ENCODE measurements at regions not wholly inside any gene's neighbourhood (a gene's known extent, or its start where the extent isn't known, plus 50 kb on each side); places are given as distances from the start of the nearest gene placed in this dataset.

GRCh38 chr4:128635141-128635954, 174.2 kb upstream of the JADE1 start (continued):
- TF ChIP-seq SMAD4 (CRISPR knock-in tag; conservative IDR thresholded peaks at IDR 0.05), result peak; percentile 53; the same call in 1 of the 2 replicates
- TF ChIP-seq MBD1 (CRISPR knock-in tag; IDR thresholded peaks at IDR 0.05), result no peak
- TF ChIP-seq POLR2AphosphoS2 (IDR thresholded peaks at IDR 0.05; ENCODE audit: low read length), result no peak
- no peak for TF ChIP-seq ESRRB (CRISPR knock-in tag; IDR thresholded peaks at IDR 0.05; ENCODE audit: borderline replicate concordance)
- TF ChIP-seq ZNF668 (CRISPR knock-in tag; IDR thresholded peaks at IDR 0.05), result no peak
- no peak for TF ChIP-seq SFPQ (IDR thresholded peaks at IDR 0.05; ENCODE audit: low read depth, low read length)
- no peak for TF ChIP-seq BRF1 (IDR thresholded peaks at IDR 0.05; ENCODE audit: borderline replicate concordance, extremely low read depth, insufficient read length)
- TF ChIP-seq TGIF2 (CRISPR knock-in tag; IDR thresholded peaks at IDR 0.05), result no peak
- TF ChIP-seq ZNF780A (CRISPR knock-in tag; IDR thresholded peaks at IDR 0.05), result no peak
- no peak for TF ChIP-seq E2F8 (IDR thresholded peaks at IDR 0.05; ENCODE audit: low read depth, partially characterized antibody)
- no peak for TF ChIP-seq AFF1 (IDR thresholded peaks at IDR 0.05; ENCODE audit: low read depth in 1 of 2, partially characterized antibody in 2 of 2)
- TF ChIP-seq TBL1XR1 (IDR thresholded peaks at IDR 0.05; ENCODE audit: low read length in 2 of 2), result peak in 1 of 2 experiments; percentile 63; a peak in 1 of 4 replicates
- peak; percentile 50; the same call in 1 of the 2 replicates for TF ChIP-seq MAX (CRISPR knock-in tag; IDR thresholded peaks at IDR 0.05)
- TF ChIP-seq CCAR2 (IDR thresholded peaks at IDR 0.05; ENCODE audit: low read depth, low read length), result no peak
- no peak for TF ChIP-seq MTA1 (IDR thresholded peaks at IDR 0.05; ENCODE audit: borderline replicate concordance)
